ENCODE measurements at regions not wholly inside any gene's neighbourhood (a gene's known extent, or its start where the extent isn't known, plus 50 kb on each side); places are given as distances from the start of the nearest gene placed in this dataset.
A peak's percentile ranks its signal among the peaks of the same experiment; 100 is the strongest.

DNA sequence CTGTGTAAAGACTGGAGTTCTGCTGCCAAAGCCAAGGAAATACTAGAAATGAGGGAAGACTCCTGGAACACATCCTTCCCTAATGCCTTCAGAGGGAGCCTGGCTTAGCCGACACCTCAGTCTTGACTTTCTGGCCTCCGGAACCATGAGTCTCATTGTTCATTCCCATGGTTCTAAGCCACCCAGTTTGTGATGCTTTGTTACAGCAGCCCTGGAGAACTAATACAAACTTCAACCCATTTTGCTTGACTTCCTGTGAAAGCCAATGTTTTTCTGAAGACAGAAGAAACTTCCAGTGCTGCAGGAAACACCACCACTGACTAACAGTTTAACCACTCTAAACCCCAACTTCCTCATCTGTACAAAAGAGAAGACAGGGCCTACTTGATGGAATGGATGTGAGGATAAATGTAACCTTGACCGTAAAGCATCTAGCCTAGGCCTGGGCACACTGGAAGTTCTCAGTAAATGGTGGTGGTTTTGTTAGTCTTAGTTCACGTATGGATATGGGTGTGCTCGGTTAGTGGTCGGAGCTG lies 85.9 kb upstream of the RFX8 start:
- H3K27ac Mint-ChIP-seq (ENCODE audit: low read depth), result peak overlapping the region; percentile 29
- no peak overlapping the region for H3K4me3 Mint-ChIP-seq
- peaks cover 23% of the 10 kb centered on the region for H3K4me1 Mint-ChIP-seq
- no peak for ATAC-seq (replicated peaks; ENCODE audit: extremely low read depth, poor library complexity, severe bottlenecking)
- H3K9me3 Mint-ChIP-seq, result peaks cover 12% of the 10 kb centered on the region
- peaks cover 21% of the 10 kb centered on the region for H3K27me3 Mint-ChIP-seq
- no peak for DNase-seq (ENCODE audit: low spot score in 2 of 2)
- H3K36me3 Mint-ChIP-seq (ENCODE audit: insufficient read depth), result no peaks in the 10 kb centered on the region

DNA sequence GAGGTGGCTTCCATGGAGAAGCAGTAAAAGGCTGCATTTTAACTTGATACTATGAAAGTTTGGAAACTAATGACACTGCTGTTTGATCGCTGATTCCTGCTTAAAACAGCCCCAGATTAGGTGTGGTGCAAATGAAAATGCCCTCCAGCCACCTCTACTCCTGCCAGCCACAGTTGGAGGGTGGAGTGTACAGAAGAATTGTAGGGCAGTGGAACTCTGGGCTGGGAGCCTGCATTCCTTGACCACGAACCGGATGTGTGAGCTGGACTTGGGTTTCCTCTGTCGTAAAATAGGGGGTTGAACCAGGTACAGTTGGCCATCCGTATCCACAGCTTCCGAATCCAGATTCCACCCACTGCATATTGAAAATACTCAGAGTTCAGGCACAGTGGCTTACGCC lies 84.6 kb upstream of the RFX8 start:
- H3K27me3 Mint-ChIP-seq, result peaks cover 16% of the 10 kb centered on the region
- H3K4me3 Mint-ChIP-seq, result no peak overlapping the region
- no peaks in the 10 kb centered on the region for H3K36me3 Mint-ChIP-seq (ENCODE audit: insufficient read depth)
- no peak for DNase-seq (ENCODE audit: low spot score in 2 of 2)
- peaks cover 12% of the 10 kb centered on the region for H3K9me3 Mint-ChIP-seq
- no peak overlapping the region for H3K27ac Mint-ChIP-seq (ENCODE audit: low read depth)
- no peak for ATAC-seq (replicated peaks; ENCODE audit: extremely low read depth, poor library complexity, severe bottlenecking)
- H3K4me1 Mint-ChIP-seq, result peaks cover 23% of the 10 kb centered on the region

DNA sequence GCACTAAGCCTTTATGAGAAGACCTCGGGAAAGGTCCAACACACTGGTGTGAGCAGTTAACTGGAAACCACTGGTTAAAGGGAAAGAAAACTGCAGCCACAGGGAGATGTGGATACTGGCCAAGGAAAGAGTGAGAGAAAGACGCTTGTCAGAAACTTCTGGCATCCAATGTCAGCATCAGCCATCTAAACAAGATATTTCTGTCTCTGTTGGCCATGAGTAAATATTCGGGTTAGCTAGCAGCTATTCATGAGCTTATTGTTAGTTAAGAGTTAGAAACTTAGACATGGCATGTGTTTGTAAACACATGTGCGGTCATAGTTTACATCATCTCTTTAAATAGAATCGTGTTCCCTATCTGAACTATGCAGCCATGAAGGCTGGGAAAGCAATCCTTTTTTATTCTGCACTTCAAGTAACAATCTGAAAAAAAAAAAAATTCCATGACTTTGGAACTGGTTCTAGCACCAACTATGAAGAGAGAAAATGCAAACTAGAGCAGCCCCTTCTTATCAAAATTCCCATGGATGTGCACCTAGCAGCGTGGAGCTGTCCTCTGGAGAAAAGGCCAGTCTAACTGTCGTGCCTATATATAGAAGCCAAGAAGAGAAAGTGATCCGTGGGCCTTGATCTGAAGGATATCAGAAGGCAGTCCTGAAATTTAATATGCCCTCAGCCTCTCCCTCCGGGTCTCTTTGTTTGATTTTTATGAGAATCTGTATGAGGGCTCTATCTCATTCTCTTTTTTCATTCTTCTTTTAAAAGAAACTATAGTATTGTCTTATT lies 84.0 kb upstream of the RFX8 start:
- Mint-ChIP-seq H3K36me3 (ENCODE audit: insufficient read depth) (no peaks in the 10 kb centered on the region), H3K27ac (ENCODE audit: low read depth) (no peak overlapping the region), H3K4me3 (no peak overlapping the region), H3K27me3 (peaks cover 16% of the 10 kb centered on the region), H3K4me1 (peaks cover 23% of the 10 kb centered on the region), H3K9me3 (peaks cover 12% of the 10 kb centered on the region)
- no peak for DNase-seq (ENCODE audit: low spot score in 2 of 2)
- no peak for ATAC-seq (replicated peaks; ENCODE audit: extremely low read depth, poor library complexity, severe bottlenecking)

DNA sequence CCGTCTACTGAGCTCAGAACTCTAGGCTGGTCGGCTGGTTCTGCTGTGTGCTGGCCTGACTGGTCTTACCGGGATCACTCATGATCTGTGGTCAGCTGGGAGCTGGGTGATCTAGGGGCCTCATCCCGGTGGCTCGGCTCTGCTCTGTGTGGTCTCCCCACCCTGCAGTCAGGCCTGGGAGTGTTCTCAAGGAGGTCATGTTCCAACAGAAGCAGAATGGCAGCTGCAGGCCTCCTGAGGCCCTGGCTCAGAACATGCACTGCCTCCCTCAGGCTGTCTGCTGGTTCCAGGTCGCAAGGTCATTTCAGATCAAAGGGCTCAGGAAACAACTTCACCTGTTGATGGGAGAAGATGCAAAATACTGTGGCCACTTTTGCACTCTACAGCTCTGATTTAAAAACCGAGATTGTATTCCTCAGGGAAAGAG lies 81.1 kb upstream of the RFX8 start:
- ATAC-seq (replicated peaks; ENCODE audit: extremely low read depth, poor library complexity, severe bottlenecking), result no peak
- DNase-seq (ENCODE audit: low spot score in 2 of 2), result no peak
- peaks cover 18% of the 10 kb centered on the region for H3K27me3 Mint-ChIP-seq
- H3K4me1 Mint-ChIP-seq, result peaks cover 8% of the 10 kb centered on the region
- no peak overlapping the region for H3K27ac Mint-ChIP-seq (ENCODE audit: low read depth)
- H3K9me3 Mint-ChIP-seq, result peaks cover 9% of the 10 kb centered on the region
- H3K4me3 Mint-ChIP-seq, result no peak overlapping the region
- no peaks in the 10 kb centered on the region for H3K36me3 Mint-ChIP-seq (ENCODE audit: insufficient read depth)

DNA sequence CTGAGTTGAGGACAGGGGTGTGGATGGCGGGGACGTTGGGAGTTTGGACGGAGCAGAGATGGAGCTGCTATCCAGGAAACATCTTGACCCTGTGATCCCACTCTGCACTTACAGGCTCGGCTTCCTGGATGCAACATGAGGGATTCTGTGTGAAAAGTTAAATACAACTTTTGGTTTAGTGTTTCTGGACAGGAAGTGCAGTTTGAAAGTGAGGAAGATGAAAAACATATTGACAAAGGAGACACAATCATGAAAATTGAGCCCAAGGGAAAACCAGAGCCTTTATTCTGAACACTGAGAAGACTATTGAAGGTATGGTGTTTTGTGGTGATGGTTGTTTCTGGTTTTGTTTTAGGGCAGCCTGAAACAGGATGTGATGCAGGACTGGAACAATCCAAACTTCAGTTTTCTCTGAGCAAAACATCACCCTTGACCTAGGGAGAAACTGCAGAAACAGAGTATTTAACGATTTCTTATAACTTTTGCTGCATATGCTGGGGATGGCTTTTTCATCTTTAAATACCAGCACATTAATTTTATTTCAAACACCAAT lies 76.5 kb upstream of the RFX8 start:
- H3K9me3 Mint-ChIP-seq, result no peaks in the 10 kb centered on the region
- H3K27ac Mint-ChIP-seq (ENCODE audit: low read depth), result no peak overlapping the region
- H3K36me3 Mint-ChIP-seq (ENCODE audit: insufficient read depth), result no peaks in the 10 kb centered on the region
- no peak for DNase-seq (ENCODE audit: low spot score in 2 of 2)
- no peak for ATAC-seq (replicated peaks; ENCODE audit: extremely low read depth, poor library complexity, severe bottlenecking)
- no peaks in the 10 kb centered on the region for H3K4me1 Mint-ChIP-seq
- H3K4me3 Mint-ChIP-seq, result no peak overlapping the region
- peaks cover 18% of the 10 kb centered on the region for H3K27me3 Mint-ChIP-seq

DNA sequence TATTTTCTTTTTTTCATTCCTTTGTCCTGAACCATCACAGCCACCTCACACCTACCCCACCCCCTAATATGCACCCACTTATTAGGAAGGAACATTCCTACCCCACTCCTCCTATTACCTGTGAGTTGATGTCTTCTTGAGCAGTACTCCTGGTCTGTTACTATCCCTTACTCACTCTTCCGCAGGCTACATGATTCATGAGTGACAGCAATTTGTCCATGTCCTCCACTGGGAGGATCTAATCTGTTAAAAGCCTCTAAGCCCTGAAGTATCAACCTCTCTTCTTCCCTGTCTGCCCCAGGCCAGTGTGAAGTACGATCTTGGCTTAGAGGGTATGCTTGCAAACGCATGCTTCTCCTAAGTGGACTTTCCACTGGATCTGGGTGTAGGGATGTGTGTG lies 75.6 kb upstream of the RFX8 start:
- no peaks in the 10 kb centered on the region for H3K4me1 Mint-ChIP-seq
- ATAC-seq (replicated peaks; ENCODE audit: extremely low read depth, poor library complexity, severe bottlenecking), result no peak
- H3K27ac Mint-ChIP-seq (ENCODE audit: low read depth), result no peak overlapping the region
- H3K9me3 Mint-ChIP-seq, result no peaks in the 10 kb centered on the region
- no peaks in the 10 kb centered on the region for H3K36me3 Mint-ChIP-seq (ENCODE audit: insufficient read depth)
- DNase-seq (ENCODE audit: low spot score in 2 of 2), result no peak
- H3K27me3 Mint-ChIP-seq, result peaks cover 13% of the 10 kb centered on the region
- H3K4me3 Mint-ChIP-seq, result no peak overlapping the region

DNA sequence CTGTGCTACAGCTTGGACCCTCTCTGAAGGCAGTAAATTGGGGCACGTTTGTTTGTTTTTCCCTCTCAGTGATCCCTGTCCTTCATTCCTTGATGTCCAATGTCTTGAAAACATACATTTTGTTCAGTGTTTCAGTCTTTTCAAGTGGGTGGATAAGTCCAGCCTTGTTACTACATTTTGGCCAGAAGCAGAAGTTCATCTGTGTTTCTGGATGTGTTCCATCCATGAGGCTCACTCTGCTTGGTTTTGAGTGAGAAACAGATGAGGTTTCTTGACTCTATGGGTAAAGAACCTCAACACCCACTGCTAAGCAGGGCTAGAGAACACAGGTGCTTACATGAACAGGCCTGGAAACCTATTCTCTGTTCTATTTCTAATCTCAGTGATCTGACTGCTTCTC lies 74.5 kb upstream of the RFX8 start:
- H3K36me3 Mint-ChIP-seq (ENCODE audit: insufficient read depth), result peaks cover 1% of the 10 kb centered on the region
- no peaks in the 10 kb centered on the region for H3K9me3 Mint-ChIP-seq
- no peak overlapping the region for H3K4me3 Mint-ChIP-seq
- ATAC-seq (replicated peaks; ENCODE audit: extremely low read depth, poor library complexity, severe bottlenecking) (no peak), DNase-seq (ENCODE audit: low spot score in 2 of 2) (no peak)
- no peak overlapping the region for H3K27ac Mint-ChIP-seq (ENCODE audit: low read depth)
- H3K27me3 Mint-ChIP-seq, result peaks cover 17% of the 10 kb centered on the region
- H3K4me1 Mint-ChIP-seq, result no peaks in the 10 kb centered on the region

DNA sequence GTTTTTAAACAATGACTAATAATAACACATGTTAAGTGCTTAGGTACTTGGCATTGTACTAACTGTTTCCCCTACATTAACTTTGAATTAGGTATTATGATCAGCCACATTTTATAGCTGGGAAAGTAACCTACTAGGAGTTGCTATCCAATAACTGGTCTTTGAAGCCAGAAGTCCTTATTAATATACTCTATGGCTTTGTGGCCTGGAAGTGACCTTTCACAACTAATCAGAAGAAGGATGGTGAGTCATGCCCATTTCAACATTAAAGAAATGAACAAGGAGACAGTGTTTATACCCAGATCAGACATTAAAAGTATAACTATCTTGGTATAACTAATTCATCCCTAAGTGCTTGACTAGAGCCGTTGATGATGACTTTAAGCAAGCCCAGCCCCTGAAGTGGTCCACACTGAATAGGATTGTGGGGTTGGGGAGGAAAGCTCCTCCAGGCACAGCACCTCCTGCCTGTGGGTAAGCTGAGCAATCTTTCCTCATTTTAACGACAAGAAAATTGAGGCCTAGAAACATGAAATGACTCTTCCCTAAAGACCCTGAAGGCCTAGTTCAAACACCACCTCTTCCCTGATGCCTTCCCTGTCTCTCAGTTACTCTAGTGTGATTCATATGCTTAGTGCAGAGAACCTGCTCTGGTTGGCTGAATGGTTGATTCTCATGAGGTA lies 71.6 kb upstream of the RFX8 start:
- Mint-ChIP-seq H3K9me3 (no peaks in the 10 kb centered on the region), H3K4me3 (no peak overlapping the region), H3K27ac (ENCODE audit: low read depth) (no peak overlapping the region), H3K4me1 (no peaks in the 10 kb centered on the region), H3K27me3 (peaks cover 21% of the 10 kb centered on the region), H3K36me3 (ENCODE audit: insufficient read depth) (peaks cover 1% of the 10 kb centered on the region)
- no peak for ATAC-seq (replicated peaks; ENCODE audit: extremely low read depth, poor library complexity, severe bottlenecking)
- no peak for DNase-seq (ENCODE audit: low spot score in 2 of 2)

DNA sequence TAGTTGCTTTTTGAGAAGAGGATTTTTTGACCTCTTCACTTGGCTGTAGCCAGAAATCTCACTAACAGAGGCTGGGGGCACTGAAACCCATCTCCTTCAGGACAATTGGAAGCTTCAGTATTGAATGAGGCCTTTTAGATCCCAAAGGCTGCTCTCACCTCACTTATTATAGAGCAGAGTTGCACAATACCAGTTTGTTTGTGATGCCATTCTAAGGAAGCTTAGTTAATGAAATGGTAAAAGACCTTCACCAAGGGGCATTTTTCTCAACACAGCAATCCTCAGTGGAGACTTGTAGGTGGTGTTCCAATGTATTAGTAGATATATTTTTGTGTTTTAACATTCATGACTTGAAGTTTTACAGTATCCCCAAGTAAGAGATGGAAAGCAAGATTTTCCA lies 71.0 kb upstream of the RFX8 start:
- Mint-ChIP-seq H3K4me3 (no peak overlapping the region), H3K27ac (ENCODE audit: low read depth) (no peak overlapping the region), H3K27me3 (peaks cover 21% of the 10 kb centered on the region), H3K9me3 (no peaks in the 10 kb centered on the region), H3K4me1 (no peaks in the 10 kb centered on the region), H3K36me3 (ENCODE audit: insufficient read depth) (peaks cover 1% of the 10 kb centered on the region)
- DNase-seq (ENCODE audit: low spot score in 2 of 2) (no peak), ATAC-seq (replicated peaks; ENCODE audit: extremely low read depth, poor library complexity, severe bottlenecking) (no peak)

DNA sequence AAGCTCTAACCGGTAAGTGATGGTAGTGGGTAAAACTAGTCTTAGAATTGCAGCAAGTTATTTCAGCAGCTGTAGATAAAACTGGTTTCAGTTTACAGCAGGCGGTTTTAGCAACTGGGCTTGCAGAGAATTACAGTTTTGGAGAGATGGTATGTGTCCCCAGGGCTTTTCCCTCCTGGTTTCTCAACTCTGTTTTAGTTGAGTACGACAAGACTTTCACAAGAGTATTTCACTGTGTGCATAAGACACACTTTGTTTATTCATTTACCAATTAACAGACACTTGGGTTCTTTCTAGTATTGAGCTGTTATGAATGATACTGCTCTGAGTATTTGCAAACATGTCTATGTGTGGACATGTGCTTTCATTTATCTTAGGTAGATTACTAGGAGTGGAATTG lies 65.6 kb upstream of the RFX8 start:
- H3K4me1 Mint-ChIP-seq, result no peaks in the 10 kb centered on the region
- no peak for ATAC-seq (replicated peaks; ENCODE audit: extremely low read depth, poor library complexity, severe bottlenecking)
- H3K27me3 Mint-ChIP-seq, result peaks cover 21% of the 10 kb centered on the region
- H3K27ac Mint-ChIP-seq (ENCODE audit: low read depth), result no peak overlapping the region
- H3K9me3 Mint-ChIP-seq, result no peaks in the 10 kb centered on the region
- H3K4me3 Mint-ChIP-seq, result no peak overlapping the region
- H3K36me3 Mint-ChIP-seq (ENCODE audit: insufficient read depth), result peaks cover 1% of the 10 kb centered on the region
- DNase-seq (ENCODE audit: low spot score in 2 of 2), result no peak

DNA sequence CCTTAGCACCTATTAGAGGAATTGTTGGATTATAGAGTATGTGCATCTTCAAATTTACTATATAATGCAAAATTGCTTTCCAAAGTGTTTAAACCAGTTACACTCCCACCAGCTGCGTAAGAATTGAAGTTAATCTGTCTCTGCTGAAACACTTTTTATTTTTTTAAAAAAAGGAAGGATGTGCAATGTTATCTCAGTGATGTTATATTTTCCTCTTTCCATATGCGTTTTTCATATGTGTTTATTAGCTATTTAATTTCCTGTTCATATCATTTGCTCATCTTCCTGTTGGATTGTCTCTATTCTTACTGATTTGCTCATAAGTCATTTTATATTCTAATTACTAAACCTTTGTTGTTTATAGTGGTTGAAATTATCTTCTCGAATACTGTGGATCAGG lies 63.2 kb upstream of the RFX8 start:
- ATAC-seq (replicated peaks; ENCODE audit: extremely low read depth, poor library complexity, severe bottlenecking), result no peak
- H3K36me3 Mint-ChIP-seq (ENCODE audit: insufficient read depth), result no peaks in the 10 kb centered on the region
- H3K27me3 Mint-ChIP-seq, result peaks cover 2% of the 10 kb centered on the region
- H3K9me3 Mint-ChIP-seq, result no peaks in the 10 kb centered on the region
- DNase-seq (ENCODE audit: low spot score in 2 of 2), result no peak
- H3K4me1 Mint-ChIP-seq, result no peaks in the 10 kb centered on the region
- no peak overlapping the region for H3K27ac Mint-ChIP-seq (ENCODE audit: low read depth)
- H3K4me3 Mint-ChIP-seq, result no peak overlapping the region

DNA sequence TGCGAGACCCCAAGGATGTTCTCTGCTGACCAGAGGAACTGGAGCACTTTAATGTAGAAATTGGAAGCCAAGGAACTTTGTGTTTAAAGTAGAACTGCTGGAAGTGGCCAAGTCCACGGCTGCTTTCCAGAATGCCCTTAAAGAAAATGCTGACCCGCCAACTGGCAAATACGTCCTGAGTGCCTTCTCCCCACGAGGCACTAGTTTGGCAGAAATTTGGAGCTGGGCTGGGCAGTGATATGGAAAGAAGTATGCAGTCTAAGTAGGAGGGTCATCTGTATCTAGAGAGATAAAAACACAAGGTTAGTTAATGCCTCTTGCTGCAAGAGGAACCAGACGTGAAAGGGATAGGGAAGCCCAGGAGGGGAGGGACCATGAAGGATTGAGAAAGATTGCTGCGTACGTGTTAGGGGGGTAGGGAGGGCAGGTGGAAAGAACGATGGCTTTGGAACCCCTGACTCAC lies 59.3 kb upstream of the RFX8 start:
- Mint-ChIP-seq H3K4me1 (no peaks in the 10 kb centered on the region), H3K27ac (ENCODE audit: low read depth) (no peak overlapping the region), H3K4me3 (no peak overlapping the region), H3K27me3 (no peaks in the 10 kb centered on the region), H3K9me3 (no peaks in the 10 kb centered on the region), H3K36me3 (ENCODE audit: insufficient read depth) (no peaks in the 10 kb centered on the region)
- DNase-seq (ENCODE audit: low spot score in 2 of 2) (no peak), ATAC-seq (replicated peaks; ENCODE audit: extremely low read depth, poor library complexity, severe bottlenecking) (no peak)
